ENCODE measurements at regions not wholly inside any gene's neighbourhood (a gene's known extent, or its start where the extent isn't known, plus 50 kb on each side); places are given as distances from the start of the nearest gene placed in this dataset.

DNA sequence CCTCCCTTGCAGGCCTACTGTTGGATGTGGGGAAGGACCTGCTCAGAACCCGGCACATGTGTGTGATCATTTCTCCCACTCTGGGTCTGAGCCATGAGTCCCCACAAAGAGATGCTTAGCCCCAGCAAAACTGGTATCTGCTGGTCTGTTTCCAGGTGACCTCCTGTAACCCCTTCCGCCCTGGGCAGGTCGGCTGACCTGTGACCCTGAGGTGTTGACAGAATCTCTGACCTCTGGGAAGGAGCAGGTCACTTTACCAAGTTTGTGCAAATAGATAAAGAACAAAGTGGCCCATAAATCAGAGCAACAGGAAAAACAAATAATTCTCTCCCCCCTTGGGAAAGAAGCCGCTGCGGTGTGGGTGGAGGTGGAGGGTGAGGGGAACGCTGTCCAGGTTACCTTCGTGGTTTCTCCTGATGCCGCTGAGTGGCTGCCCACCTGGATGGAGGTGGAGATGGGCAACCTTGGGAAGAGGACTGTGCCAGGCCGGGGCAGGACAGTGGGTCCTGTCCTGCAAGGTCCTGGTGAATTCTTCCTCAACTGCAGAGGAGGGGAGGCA lies 174.0 kb upstream of the MYCN start:
- no peak for DNase-seq (ENCODE audit: low read depth)

DNA sequence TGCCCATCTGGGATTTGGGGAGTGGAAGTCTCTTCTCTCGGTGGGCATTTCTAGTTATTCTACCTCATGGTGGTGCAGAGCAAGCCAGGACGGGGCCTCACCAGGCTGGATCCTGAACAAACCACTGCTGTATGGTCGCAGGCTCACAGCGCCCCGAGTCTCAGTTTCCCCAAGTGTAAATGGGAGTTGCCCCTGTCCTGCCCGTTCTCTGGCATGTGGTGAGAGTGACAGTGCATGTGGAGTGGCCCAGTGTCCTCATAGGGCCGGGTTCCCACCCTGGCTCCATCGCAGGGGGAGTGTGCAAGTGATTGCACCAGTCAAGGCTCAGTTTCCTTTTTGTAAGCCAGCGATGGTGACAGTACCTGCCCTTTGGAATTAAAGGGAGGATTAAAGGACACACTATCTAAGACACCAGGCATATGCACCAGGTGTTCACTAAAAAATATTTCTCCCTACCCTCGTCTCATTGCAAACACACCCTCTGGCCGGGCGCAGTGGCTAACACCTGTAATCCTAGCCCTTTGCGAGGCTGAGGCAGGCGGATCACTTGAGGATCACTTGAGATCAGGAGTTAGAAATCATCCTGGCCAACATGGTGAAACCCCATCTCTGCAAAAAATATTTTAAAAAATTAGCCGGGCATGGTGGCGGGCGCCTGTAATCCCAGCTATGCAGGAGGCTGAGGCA lies 173.3 kb upstream of the MYCN start:
- DNase-seq (ENCODE audit: low read depth), result no peak

GRCh38 chr2:15767679-15768078 lies 172.7 kb upstream of the MYCN start:
- DNase-seq (ENCODE audit: low read depth), result no peak

DNA sequence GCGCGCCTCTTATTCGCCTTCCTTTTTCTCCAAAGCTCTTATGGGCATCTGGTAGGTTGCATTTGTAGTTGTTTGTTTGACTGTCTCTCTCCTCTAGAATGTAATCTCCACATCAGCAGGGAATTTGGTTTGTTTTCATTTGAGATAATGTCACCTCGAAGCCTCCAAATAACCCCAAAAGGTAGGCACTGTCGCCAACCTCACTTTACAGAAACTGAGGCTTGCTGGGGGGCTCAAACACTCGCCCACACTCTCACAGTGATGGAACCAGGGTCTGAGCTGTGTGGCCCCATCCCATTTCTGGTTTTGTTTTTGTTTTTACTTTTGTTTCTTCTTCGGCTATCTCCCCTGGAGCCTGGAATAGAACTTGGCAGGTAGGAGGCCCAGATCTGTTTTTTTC lies 172.2 kb upstream of the MYCN start:
- no peak for DNase-seq (ENCODE audit: low read depth)

GRCh38 chr2:15768615-15769014 lies 171.7 kb upstream of the MYCN start:
- no peak for DNase-seq (ENCODE audit: low read depth)

DNA sequence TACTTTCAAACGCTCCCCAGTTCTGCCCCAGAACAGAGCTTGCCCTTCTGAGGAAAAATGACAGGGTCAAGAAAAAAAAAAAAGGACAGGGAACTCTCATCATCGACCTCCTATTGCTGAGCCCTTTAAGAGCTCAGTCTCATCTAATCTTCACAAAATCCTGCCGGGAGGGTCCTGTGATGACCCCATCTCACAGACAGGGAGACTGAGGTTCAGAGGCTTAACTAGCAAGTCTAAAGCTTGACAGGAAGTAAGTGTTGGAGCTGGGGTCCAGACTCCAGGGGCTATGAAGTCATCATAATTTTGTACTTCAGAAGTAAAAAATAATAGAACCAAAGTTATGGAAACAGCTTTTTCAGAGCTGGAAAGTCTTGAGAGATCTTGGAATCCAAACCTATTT lies 171.1 kb upstream of the MYCN start:
- no peak for DNase-seq (ENCODE audit: low read depth)

- DNase-seq (ENCODE audit: low read depth), result no peak
Measured at GRCh38 chr2:15769676-15770547, 170.4 kb upstream of the MYCN start.

- no peak for DNase-seq (ENCODE audit: low read depth)
Measured at GRCh38 chr2:15770606-15771005, 169.7 kb upstream of the MYCN start.

- DNase-seq (ENCODE audit: low read depth), result no peak
Measured at GRCh38 chr2:15771124-15771523, 169.2 kb upstream of the MYCN start.

- no peak for DNase-seq (ENCODE audit: low read depth)
Measured at GRCh38 chr2:15772086-15772595, 168.2 kb upstream of the MYCN start.

DNA sequence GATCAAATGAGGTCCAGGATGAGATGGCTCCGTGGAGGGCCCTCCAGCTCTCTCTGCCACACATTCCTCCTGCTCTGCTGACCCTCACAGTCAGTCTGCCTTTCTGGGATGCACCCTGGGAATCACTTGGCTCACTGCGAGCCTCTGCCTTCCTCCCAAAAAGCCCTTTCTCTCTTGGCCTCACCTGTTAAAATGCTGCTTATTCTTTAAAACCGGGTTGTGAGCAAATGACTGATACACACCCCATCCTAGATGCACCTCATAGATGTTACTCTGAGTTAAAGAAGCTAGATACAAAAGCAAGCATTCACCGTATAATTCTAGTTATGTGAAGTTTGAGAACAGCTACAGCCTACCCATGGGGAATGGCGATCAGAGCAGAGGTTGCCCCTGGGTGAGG lies 167.7 kb upstream of the MYCN start:
- DNase-seq (ENCODE audit: low read depth), result no peak

DNA sequence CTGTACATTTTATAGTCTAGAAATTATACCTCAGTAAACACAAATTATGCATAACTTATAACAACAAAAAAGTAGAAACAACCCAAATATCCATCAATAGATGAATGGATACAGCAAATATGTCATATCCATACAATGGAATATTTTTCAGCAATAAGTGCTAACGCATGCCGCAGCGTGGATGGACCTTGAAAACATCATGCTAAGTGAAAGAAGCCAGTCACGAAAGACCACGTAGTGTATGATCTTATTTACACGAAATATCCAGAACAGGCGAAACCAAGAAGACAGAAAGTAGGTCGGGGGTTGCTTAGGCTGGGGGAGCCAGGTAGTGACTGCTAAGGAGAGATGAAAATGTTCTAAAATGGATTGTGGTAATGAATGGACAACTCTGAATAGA lies 167.1 kb upstream of the MYCN start:
- no peak for DNase-seq (ENCODE audit: low read depth)

DNA sequence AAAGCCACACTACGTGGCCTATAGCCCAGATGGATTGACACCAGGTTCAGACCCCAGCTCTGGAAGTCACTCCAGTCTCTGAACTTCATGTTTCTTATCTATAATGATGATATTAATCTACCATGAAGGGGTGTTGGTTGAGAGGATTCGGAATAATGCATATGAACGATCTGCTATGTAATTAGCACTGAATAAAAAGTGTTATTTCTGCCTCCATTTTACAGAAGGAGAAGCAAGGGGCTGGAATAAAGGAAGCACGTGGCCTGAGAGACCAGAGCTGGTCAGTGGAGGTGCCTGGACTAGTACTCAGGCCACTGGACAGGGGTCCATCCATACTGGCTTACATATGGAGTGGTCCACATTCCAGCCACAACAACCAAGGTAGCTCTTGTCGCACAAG lies 166.5 kb upstream of the MYCN start:
- DNase-seq (ENCODE audit: low read depth), result no peak

GRCh38 chr2:15775753-15776628 lies 164.4 kb upstream of the MYCN start:
- DNase-seq (ENCODE audit: low read depth), result no peak

DNA sequence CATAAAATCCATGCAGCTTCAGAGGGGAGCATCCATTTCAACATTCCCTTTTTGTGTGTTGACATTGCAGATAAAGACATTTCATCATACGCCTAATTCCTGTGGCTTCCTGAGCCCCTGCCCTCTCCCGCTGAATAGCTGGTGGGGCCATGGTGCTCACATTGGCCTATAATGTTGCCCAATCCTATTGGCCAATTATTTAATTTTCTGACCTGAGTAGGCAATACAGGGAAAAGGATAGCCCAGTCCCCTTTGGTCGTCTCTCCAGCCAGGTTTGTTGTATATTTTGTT lies 163.8 kb upstream of the MYCN start:
- no peak for DNase-seq (ENCODE audit: low read depth)

DNA sequence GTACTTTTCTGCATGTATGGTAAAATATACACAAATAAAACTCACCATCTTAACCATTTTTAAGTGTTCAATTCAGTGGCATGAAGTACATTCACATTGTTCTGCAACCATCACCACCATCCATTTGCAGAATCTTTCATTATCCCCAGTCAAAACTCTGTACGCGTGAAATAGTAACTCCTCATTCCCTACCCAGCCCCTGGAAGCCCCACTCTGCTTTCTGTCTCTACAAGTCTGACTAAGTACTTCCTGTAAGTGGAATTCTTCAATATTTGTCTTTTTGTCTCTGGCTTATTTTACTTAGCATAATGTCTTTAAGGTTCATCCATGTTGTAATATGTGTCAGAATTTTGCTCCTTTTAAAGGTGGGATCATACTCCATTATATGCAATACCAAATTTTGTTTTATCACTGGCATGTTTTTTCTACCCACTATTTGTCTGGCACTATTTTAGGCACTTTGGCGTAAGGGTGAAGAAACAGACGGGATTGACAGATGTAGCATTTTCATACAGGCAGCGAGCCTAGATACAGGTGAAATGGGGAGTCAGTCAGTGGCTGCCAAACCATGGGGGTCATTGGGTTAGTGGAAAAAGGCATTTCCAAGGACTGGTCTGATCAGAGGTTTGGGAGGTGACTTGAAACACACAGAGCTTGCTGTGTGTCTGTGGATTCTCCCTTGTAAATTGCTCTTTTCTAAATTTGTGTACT lies 163.2 kb upstream of the MYCN start:
- DNase-seq (ENCODE audit: low read depth), result no peak

- DNase-seq (ENCODE audit: low read depth), result no peak
Measured at GRCh38 chr2:15777795-15778371, 162.5 kb upstream of the MYCN start.

DNA sequence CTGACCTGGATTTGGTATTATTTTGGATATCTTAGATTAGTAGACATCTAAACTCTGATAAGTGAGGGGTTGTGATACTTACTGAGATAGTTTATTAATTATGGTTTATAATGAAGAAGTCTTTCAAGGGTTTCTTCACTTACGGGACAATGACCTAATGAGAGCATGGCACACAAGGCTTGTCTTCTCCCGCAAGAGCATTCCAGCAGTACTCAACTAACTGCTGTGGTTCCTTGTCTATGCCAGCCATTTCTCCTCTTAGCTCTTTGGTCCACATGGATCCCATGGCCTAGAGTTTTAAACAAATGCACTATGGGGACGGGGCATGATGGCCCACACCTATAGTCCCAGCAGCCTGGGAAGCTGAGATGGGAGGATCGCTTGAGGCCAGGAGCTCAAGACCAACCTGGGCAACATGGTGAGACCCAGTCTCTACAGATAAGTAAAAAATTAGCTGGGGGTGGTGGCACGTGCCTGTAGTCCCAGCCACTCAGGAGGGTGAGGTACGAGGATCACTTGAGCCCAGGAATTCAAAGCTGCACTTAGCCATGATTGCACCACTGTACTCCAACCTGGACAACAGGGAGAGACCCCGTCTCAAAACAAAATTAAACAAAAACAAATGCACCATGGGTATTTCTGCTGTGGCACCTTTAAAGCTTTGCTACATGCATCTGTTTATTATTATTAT lies 161.7 kb upstream of the MYCN start:
- no peak for DNase-seq (ENCODE audit: low read depth)

- DNase-seq (ENCODE audit: low read depth), result no peak
Measured at GRCh38 chr2:15779381-15780041, 160.8 kb upstream of the MYCN start.

DNA sequence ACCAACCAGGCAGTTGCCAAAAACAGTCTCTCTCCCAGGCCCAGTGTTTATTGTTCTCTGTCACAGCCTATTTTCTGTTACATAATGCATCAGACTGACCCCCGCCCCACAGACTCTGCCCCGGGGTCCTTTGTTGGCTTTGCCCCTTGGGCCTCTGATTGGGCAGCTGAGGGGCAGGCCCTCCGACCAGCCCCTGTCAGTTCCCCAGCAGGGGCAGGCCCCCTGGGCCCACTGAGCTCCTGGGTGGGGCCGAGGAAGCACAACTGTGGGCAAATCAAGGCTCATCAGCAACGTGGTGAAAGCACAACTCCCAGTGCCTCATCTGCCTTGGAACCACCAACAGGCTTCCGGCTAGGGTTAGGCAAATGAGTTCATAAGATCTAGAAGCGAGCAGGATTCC lies 160.1 kb upstream of the MYCN start:
- no peak for DNase-seq (ENCODE audit: low read depth)

All from ELR (cell line).